Caco-2 (cell line): ENCODE measurements at regions not wholly inside any gene's neighbourhood (a gene's known extent, or its start where the extent isn't known, plus 50 kb on each side); places are given as distances from the start of the nearest gene placed in this dataset.
"Not testable (repeated sequence)": the region's sequence is repeated elsewhere in the genome, so short reads cannot be mapped to it uniquely, and the experiment has no call there.

Experiments used
- BruUV-seq: library from RNA; stranded (reverse); fragments of 400-500 nt; replicated peaks from 2 replicates; lab custom pipeline; 2021; lab: Mats Ljungman, UMichigan
- CTCF ChIA-PET: fragments of 300-600 bp; sonication (Branson Sonifier 250); formaldehyde crosslinking; loops from one replicate; lab custom pipeline; 2022; ENCODE audit warnings: antibody characterized with exemption; lab: Charles Lee
- POLR2A ChIA-PET: fragments of 300-600 bp; sonication (Branson Sonifier 250); formaldehyde crosslinking; loops from one replicate; lab custom pipeline; 2022; ENCODE audit warnings: antibody characterized with exemption; lab: Charles Lee
- DNase-seq, 2 experiments: peaks; one replicate each; pipeline versions ENCODE4 v3.0.0 to v3.0.0-alpha.2; 2020 to 2022
- H3K27me3 ChIP-seq: replicated peaks from 2 replicates; pipeline ENCODE4 v1.6.0; 2011; ENCODE audit warnings: low read length; ENCODE audit not compliant: control insufficient read depth, insufficient read depth
- H3K36me3 ChIP-seq: 2 replicates; pipeline ENCODE4 v1.5.1; 2011; ENCODE audit warnings: low read length; ENCODE audit not compliant: control insufficient read depth, insufficient read depth
- H3K4me1 ChIP-seq: fragments of 250-450 bp; sonication (Bioruptor Pico); 2 replicates; pipeline ENCODE4 v1.5.1; 2020; ENCODE audit warnings: mild to moderate bottlenecking
- H3K4me3 ChIP-seq: 2 replicates; pipeline ENCODE4 v1.5.1; 2011; ENCODE audit warnings: low read depth, mild to moderate bottlenecking, control low read depth, low read length
- H3K9me3 ChIP-seq: fragments of 250-450 bp; sonication (Bioruptor Pico); 2 replicates; pipeline ENCODE4 v1.5.1; 2020; ENCODE audit warnings: mild to moderate bottlenecking, moderate library complexity
- H3K27ac Mint-ChIP-seq: one replicate; pipeline ENCODE4 v1.8.0; 2022; ENCODE audit warnings: mixed read lengths; ENCODE audit not compliant: unreplicated experiment
- H3K27me3 Mint-ChIP-seq: one replicate; pipeline ENCODE4 v1.8.0; 2022; ENCODE audit warnings: mixed read lengths; ENCODE audit not compliant: insufficient read depth, unreplicated experiment
- H3K36me3 Mint-ChIP-seq: one replicate; pipeline ENCODE4 v1.8.0; 2022; ENCODE audit warnings: mild to moderate bottlenecking, mixed read lengths; ENCODE audit not compliant: insufficient read depth, unreplicated experiment
- H3K4me1 Mint-ChIP-seq: one replicate; pipeline ENCODE4 v1.8.0; 2022; ENCODE audit warnings: low read depth, mixed read lengths; ENCODE audit not compliant: unreplicated experiment
- H3K4me3 Mint-ChIP-seq: one replicate; pipeline ENCODE4 v1.8.0; 2022; ENCODE audit warnings: mild to moderate bottlenecking, moderate library complexity, mixed read lengths; ENCODE audit not compliant: unreplicated experiment
- H3K9me3 Mint-ChIP-seq: one replicate; pipeline ENCODE4 v1.8.0; 2022; ENCODE audit warnings: mixed read lengths; ENCODE audit not compliant: unreplicated experiment
- intact Hi-C: fragments of 100-400 bp; cut with micrococcal nuclease; formaldehyde crosslinking; loops from one replicate; pipeline ENCODE4 v1.10.0; 2022; ENCODE audit not compliant: unreplicated experiment

- H3K4me3 ChIP-seq, H3K36me3 ChIP-seq, CTCF ChIA-PET, H3K4me1 Mint-ChIP-seq, H3K27ac Mint-ChIP-seq, H3K9me3 ChIP-seq, DNase-seq, BruUV-seq, H3K9me3 Mint-ChIP-seq, intact Hi-C loops, POLR2A ChIA-PET, H3K4me3 Mint-ChIP-seq, H3K27me3 ChIP-seq, H3K4me1 ChIP-seq, H3K27me3 Mint-ChIP-seq, H3K36me3 Mint-ChIP-seq: not testable (repeated sequence)
Observed at GRCh38 chr5:177664737-177665136, 64.8 kb downstream of the B4GALT7 start.

- not testable (repeated sequence) for H3K4me1 ChIP-seq
Observed at GRCh38 chr5:177665172-177665571, 65.2 kb downstream of the B4GALT7 start.

GRCh38 chr5:177665960-177666359 is 66.0 kb downstream of the B4GALT7 start:
- intact Hi-C loops, POLR2A ChIA-PET, CTCF ChIA-PET, H3K4me1 Mint-ChIP-seq, H3K9me3 Mint-ChIP-seq, H3K36me3 Mint-ChIP-seq, H3K27me3 ChIP-seq, H3K27ac Mint-ChIP-seq, H3K4me3 Mint-ChIP-seq, BruUV-seq, H3K36me3 ChIP-seq, DNase-seq, H3K4me1 ChIP-seq, H3K9me3 ChIP-seq, H3K27me3 Mint-ChIP-seq, H3K4me3 ChIP-seq: not testable (repeated sequence)

More at GRCh38 chr5:177665172-177665571, 65.2 kb downstream of the B4GALT7 start:
- H3K36me3 ChIP-seq, H3K27me3 ChIP-seq, H3K27ac Mint-ChIP-seq, DNase-seq, H3K27me3 Mint-ChIP-seq, POLR2A ChIA-PET, H3K9me3 Mint-ChIP-seq, H3K4me1 Mint-ChIP-seq, BruUV-seq, H3K4me3 Mint-ChIP-seq, H3K36me3 Mint-ChIP-seq, H3K9me3 ChIP-seq, CTCF ChIA-PET, intact Hi-C loops, H3K4me3 ChIP-seq: not testable (repeated sequence)

GRCh38 chr5:177671035-177671754 is 71.3 kb downstream of the B4GALT7 start:
- BruUV-seq, POLR2A ChIA-PET, CTCF ChIA-PET, H3K27me3 Mint-ChIP-seq, H3K27me3 ChIP-seq, H3K9me3 ChIP-seq, H3K4me1 ChIP-seq, H3K9me3 Mint-ChIP-seq, H3K27ac Mint-ChIP-seq, intact Hi-C loops, H3K36me3 ChIP-seq, DNase-seq, H3K4me3 Mint-ChIP-seq, H3K4me1 Mint-ChIP-seq, H3K36me3 Mint-ChIP-seq: not testable (repeated sequence)
- peak overlapping the region; percentile 36 for H3K4me3 ChIP-seq

- H3K4me3 ChIP-seq = peak overlapping the region; percentile 48
- CTCF ChIA-PET, H3K4me1 ChIP-seq, H3K36me3 Mint-ChIP-seq, H3K36me3 ChIP-seq, H3K27me3 Mint-ChIP-seq, H3K9me3 ChIP-seq, BruUV-seq, H3K27me3 ChIP-seq, POLR2A ChIA-PET, H3K9me3 Mint-ChIP-seq, H3K4me1 Mint-ChIP-seq, intact Hi-C loops, H3K27ac Mint-ChIP-seq: not testable (repeated sequence)
- peak; percentile 74 to 86 for DNase-seq
- H3K4me3 Mint-ChIP-seq = peak overlapping the region; percentile 55
Observed at GRCh38 chr5:177671755-177672690, 72.1 kb downstream of the B4GALT7 start.
